ENCODE measurements at regions not wholly inside any gene's neighbourhood (a gene's known extent, or its start where the extent isn't known, plus 50 kb on each side); places are given as distances from the start of the nearest gene placed in this dataset.
"Not testable (repeated sequence)": the region's sequence is repeated elsewhere in the genome, so short reads cannot be mapped to it uniquely, and the experiment has no call there.

DNA sequence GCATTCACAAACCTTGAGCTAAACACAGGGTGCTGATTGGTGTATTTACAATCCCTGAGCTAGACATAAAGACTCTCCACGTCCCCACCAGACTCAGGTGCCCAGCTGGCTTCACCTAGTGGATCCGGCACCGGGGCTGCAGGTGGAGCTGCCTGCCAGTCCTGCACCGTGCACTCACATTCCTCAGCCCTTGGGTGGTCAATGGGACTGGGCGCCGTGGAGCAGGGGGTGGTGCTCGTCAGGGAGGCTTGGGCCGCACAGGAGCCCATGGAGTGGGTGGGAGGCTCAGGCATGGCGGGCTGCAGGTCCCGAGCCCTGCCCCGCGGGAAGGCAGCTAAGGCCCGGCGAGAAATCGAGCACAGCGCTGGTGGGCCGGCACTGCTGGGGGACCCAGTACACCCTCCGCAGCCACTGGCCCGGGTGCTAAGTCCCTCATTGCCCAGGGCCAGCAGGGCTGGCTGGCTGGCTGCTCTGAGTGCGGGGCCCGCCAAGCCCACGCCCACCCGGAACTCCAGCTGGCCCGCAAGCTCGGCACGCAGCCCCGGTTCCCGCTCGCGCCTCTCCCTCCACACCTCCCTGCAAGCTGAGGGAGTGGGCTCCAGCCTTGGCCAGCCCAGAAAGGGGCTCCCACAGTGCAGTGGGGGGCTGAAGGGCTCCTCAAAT lies 622.2 kb upstream of the ADGRL2 start:
- DNase-seq (ENCODE audit: low spot score); H3K4me3 Mint-ChIP-seq (ENCODE audit: low read depth); H3K4me1 Mint-ChIP-seq (ENCODE audit: low read depth); intact Hi-C loops (cut with micrococcal nuclease); H3K27ac Mint-ChIP-seq; H3K27me3 Mint-ChIP-seq (ENCODE audit: low read depth); H3K36me3 Mint-ChIP-seq (ENCODE audit: low read depth): not testable (repeated sequence)
- H3K9me3 Mint-ChIP-seq = peaks cover 18% of the 10 kb centered on the region

DNA sequence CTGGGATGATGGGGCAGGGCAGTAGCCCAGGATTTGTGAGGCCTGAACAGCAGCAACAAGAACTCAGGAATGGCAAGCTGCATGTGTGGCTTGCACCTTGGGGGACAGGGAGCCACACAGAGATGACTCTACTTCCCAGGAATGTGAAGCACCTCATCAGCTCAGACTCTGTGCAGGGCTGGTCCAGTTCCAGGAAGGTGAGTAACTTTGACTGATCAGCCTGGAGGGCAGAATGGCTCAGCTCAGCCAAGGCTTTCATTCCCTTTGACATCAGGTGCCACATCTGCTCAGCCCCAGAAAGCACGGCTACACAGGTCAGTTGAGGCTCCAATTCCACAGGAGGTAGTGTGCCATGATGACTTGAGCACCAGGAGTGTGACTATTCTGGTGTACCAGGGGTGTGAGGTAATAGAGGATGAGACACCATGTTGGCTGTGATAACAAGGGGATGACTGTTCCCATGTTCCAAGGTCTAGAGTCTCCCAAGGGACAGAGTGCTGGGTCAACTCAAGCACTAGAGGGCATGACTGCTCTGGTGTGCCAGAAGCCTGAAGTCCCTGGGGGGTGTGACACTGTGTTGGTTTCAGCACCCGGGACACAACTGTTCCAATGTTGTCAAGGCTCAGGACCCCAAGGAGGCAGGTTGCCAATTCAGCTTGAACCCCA lies 625.8 kb upstream of the ADGRL2 start:
- Mint-ChIP-seq H3K27ac (no peak overlapping the region), H3K36me3 (ENCODE audit: low read depth) (no peaks in the 10 kb centered on the region), H3K4me1 (ENCODE audit: low read depth) (no peaks in the 10 kb centered on the region), H3K9me3 (peaks cover 31% of the 10 kb centered on the region), H3K4me3 (ENCODE audit: low read depth) (no peak overlapping the region), H3K27me3 (ENCODE audit: low read depth) (no peaks in the 10 kb centered on the region)
- no peak for DNase-seq (ENCODE audit: low spot score)
- intact Hi-C loops (cut with micrococcal nuclease) = no loop called here

DNA sequence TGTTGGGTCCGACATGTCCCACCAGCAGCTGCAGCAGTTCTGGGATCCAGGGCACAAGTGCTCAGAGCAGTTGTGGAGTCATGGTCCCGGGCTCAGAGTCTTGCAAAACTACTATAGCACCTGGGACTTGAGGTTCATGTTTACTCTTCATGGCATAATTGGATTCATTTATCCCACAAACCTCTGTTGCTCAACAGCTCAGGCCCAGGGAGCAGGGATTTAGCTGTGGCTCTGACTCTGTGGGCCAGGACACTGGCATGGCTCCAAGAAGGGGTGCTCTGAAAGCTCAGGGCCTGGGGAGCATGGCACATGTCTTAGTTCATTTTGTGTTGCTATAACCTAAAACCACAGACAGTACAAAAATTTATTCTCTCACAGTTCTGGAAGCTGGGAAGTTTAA lies 626.7 kb upstream of the ADGRL2 start:
- Mint-ChIP-seq H3K27me3 (ENCODE audit: low read depth) (no peaks in the 10 kb centered on the region), H3K36me3 (ENCODE audit: low read depth) (no peaks in the 10 kb centered on the region), H3K27ac (no peak overlapping the region), H3K9me3 (peaks cover 39% of the 10 kb centered on the region), H3K4me1 (ENCODE audit: low read depth) (no peaks in the 10 kb centered on the region), H3K4me3 (ENCODE audit: low read depth) (no peak overlapping the region)
- intact Hi-C loops (cut with micrococcal nuclease) = no loop called here
- no peak for DNase-seq (ENCODE audit: low spot score)

DNA sequence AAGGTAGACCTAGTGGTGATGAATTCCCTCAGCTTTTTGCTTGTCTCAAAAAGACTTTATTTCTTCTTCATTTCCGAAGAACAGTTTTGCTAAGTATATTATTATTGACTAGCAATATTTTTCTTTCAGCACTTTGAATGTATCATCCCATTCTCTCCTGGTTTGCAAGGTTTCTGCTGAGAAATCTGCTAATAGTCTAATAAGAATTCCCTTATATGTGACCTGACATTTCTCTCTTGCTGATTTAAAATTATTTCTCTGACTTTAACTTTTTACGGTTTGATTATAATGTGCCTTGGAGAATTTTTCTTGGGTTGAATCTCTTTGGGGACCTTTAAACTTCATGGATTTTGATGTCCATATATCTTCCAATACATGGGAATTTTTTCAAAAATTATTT lies 628.3 kb upstream of the ADGRL2 start:
- intact Hi-C loops (cut with micrococcal nuclease) = no loop called here
- no peak for DNase-seq (ENCODE audit: low spot score)
- Mint-ChIP-seq H3K9me3 (peaks cover 37% of the 10 kb centered on the region), H3K36me3 (ENCODE audit: low read depth) (no peaks in the 10 kb centered on the region), H3K27me3 (ENCODE audit: low read depth) (no peaks in the 10 kb centered on the region), H3K4me3 (ENCODE audit: low read depth) (no peak overlapping the region), H3K27ac (no peak overlapping the region), H3K4me1 (ENCODE audit: low read depth) (no peaks in the 10 kb centered on the region)

DNA sequence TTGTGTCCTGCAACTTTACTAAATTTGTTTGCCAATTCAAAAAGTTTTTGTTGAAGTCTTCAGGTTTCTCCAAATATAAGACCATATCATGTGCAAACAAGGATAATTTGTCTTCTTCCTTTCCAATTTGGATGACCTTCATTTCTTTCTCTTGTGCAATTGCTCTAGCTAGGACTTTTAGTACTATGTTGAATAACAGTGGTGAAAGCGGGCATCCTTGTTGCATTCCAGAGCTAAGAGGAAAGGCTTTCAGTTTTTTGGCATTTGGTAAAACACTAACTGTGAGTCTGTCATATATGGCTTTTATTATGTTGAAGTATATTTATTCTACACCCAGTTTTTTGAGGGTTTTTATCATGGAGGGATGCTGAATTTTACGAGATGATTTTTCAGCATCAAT lies 630.0 kb upstream of the ADGRL2 start:
- no peak overlapping the region for H3K27ac Mint-ChIP-seq
- no peaks in the 10 kb centered on the region for H3K27me3 Mint-ChIP-seq (ENCODE audit: low read depth)
- no peak for DNase-seq (ENCODE audit: low spot score)
- no peak overlapping the region for H3K4me3 Mint-ChIP-seq (ENCODE audit: low read depth)
- H3K4me1 Mint-ChIP-seq (ENCODE audit: low read depth) = no peaks in the 10 kb centered on the region
- peaks cover 34% of the 10 kb centered on the region for H3K9me3 Mint-ChIP-seq
- H3K36me3 Mint-ChIP-seq (ENCODE audit: low read depth) = no peaks in the 10 kb centered on the region
- intact Hi-C loops (cut with micrococcal nuclease) = no loop called here

DNA sequence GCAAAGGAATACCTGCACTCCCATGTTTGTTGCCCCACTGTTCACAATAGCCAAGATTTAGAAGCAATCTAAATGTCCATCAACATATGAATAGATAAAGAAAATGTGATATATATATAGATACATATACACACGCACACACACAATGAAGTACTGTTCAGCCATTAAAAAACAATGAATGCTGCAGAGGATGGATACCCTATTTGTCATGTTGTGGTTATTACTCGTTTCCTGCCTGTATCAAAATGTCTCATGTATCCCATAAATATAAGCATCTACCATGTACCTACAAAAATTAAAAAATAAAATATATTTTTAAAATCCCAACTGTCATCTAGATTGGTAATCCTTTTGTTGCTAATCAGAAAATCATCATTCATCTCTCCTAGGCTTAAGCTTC lies 634.8 kb upstream of the ADGRL2 start:
- H3K36me3 Mint-ChIP-seq (ENCODE audit: low read depth) = no peaks in the 10 kb centered on the region
- no peaks in the 10 kb centered on the region for H3K27me3 Mint-ChIP-seq (ENCODE audit: low read depth)
- DNase-seq (ENCODE audit: low spot score) = no peak
- H3K4me1 Mint-ChIP-seq (ENCODE audit: low read depth) = no peaks in the 10 kb centered on the region
- peaks cover 30% of the 10 kb centered on the region for H3K9me3 Mint-ChIP-seq
- no peak overlapping the region for H3K4me3 Mint-ChIP-seq (ENCODE audit: low read depth)
- H3K27ac Mint-ChIP-seq = no peak overlapping the region
- intact Hi-C loops (cut with micrococcal nuclease) = no loop called here

DNA sequence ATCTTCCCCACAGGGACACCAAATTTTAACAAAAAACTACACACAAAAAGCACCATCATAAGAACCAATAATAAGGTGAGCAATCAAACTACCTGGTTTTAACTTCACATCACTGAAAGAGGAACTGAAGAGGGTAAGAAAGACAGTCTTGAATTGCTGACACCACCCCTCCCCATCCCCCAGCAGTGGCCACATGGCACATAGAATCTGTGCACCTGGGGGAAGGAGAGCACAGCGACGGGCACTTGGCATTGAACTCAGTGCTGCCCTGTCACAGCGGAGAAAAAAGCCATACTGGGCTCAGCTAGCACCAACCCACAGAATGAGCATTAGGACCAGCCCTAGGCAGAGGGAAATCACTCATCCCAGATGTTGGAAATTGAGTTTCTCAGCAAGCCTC lies 640.0 kb upstream of the ADGRL2 start:
- H3K36me3 Mint-ChIP-seq (ENCODE audit: low read depth) = no peaks in the 10 kb centered on the region
- H3K27ac Mint-ChIP-seq = no peak overlapping the region
- H3K9me3 Mint-ChIP-seq = peaks cover 26% of the 10 kb centered on the region
- no peaks in the 10 kb centered on the region for H3K27me3 Mint-ChIP-seq (ENCODE audit: low read depth)
- no peak for DNase-seq (ENCODE audit: low spot score)
- H3K4me1 Mint-ChIP-seq (ENCODE audit: low read depth) = no peaks in the 10 kb centered on the region
- intact Hi-C loops (cut with micrococcal nuclease) = no loop called here
- no peak overlapping the region for H3K4me3 Mint-ChIP-seq (ENCODE audit: low read depth)

DNA sequence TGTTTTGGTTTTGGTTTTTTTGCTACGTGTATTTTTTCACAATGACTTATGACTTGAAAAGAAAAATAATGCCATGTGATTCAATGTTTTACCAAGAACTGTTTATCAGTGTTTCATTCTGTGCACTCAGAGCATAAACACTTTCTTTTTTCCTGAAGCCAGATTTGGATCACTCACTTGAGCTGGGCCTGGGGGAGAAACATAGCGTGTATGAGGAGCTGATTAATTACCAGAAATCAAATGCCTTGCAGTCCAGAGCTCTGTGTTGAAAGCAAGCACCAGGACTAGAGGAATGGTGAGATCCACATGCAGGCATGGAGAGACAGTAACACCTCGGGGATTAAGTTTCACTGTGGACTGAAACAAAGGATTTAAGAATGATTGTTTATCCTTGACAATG lies 642.1 kb upstream of the ADGRL2 start:
- no peak overlapping the region for H3K27ac Mint-ChIP-seq
- no peaks in the 10 kb centered on the region for H3K27me3 Mint-ChIP-seq (ENCODE audit: low read depth)
- no peak overlapping the region for H3K4me3 Mint-ChIP-seq (ENCODE audit: low read depth)
- H3K4me1 Mint-ChIP-seq (ENCODE audit: low read depth) = no peaks in the 10 kb centered on the region
- no peaks in the 10 kb centered on the region for H3K36me3 Mint-ChIP-seq (ENCODE audit: low read depth)
- DNase-seq (ENCODE audit: low spot score) = no peak
- peaks cover 29% of the 10 kb centered on the region for H3K9me3 Mint-ChIP-seq
- intact Hi-C loops (cut with micrococcal nuclease) = no loop called here

DNA sequence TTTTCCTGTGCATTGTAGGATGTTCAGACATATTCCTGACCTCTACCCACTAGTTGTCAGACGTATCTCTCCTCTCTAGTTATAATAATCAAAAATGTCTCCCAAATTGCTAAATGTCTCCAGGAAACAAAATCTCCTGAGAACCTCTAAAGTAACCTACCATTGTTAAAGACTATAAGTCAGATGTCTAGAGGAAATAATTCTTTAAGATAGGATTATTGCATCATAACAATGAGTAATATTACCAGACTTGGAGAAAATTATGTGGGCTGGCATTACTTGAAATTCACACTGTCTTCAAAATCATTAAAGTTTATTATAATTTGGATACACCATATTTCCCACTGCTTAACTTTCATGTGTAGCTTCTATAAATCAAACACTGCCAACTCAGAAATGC lies 643.0 kb upstream of the ADGRL2 start:
- Mint-ChIP-seq H3K27me3 (ENCODE audit: low read depth) (no peaks in the 10 kb centered on the region), H3K36me3 (ENCODE audit: low read depth) (no peaks in the 10 kb centered on the region), H3K9me3 (peaks cover 26% of the 10 kb centered on the region), H3K4me1 (ENCODE audit: low read depth) (no peaks in the 10 kb centered on the region), H3K4me3 (ENCODE audit: low read depth) (no peak overlapping the region), H3K27ac (no peak overlapping the region)
- intact Hi-C loops (cut with micrococcal nuclease) = no loop called here
- no peak for DNase-seq (ENCODE audit: low spot score)

DNA sequence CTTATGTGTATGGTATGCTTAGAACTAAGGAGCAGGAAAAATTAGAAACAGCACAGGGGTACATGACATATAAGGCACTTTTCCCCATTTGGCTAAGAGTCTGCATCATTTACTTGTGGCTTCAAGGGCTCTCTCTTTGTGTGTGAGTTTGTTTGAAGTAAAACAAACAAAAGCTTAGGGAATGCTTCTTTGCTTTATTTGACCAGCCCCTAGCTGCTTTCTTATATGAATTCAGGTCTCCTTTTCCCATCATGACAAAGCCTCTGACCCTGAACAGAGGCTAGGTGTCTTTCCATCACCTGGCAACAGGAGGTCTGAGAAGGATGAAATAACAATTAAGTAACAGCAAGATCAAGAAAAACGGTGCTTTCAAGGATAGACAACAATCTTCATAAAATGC lies 643.8 kb upstream of the ADGRL2 start:
- H3K27ac Mint-ChIP-seq = no peak overlapping the region
- no peaks in the 10 kb centered on the region for H3K36me3 Mint-ChIP-seq (ENCODE audit: low read depth)
- no peaks in the 10 kb centered on the region for H3K27me3 Mint-ChIP-seq (ENCODE audit: low read depth)
- no peak overlapping the region for H3K4me3 Mint-ChIP-seq (ENCODE audit: low read depth)
- H3K9me3 Mint-ChIP-seq = peaks cover 24% of the 10 kb centered on the region
- intact Hi-C loops (cut with micrococcal nuclease) = no loop called here
- no peaks in the 10 kb centered on the region for H3K4me1 Mint-ChIP-seq (ENCODE audit: low read depth)
- no peak for DNase-seq (ENCODE audit: low spot score)

DNA sequence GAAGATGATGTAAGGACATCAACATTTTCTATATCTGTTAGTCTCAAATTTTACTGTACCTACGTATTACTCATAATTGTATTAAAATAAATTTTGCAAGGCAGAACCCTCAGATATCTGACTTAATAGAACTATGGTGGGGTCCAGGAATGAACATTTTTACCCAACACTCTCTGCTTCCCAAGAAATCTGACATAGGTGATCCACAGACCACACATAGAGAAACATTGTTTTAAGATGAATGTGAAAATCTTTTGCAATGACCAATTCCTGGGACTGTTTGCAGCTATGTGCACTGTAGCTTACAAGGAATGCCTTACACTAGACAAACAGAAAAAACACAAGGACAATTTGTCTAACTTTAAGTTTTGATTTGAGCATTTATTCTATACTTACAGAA lies 645.6 kb upstream of the ADGRL2 start:
- Mint-ChIP-seq H3K27me3 (ENCODE audit: low read depth) (no peaks in the 10 kb centered on the region), H3K36me3 (ENCODE audit: low read depth) (no peaks in the 10 kb centered on the region), H3K9me3 (peaks cover 20% of the 10 kb centered on the region), H3K4me3 (ENCODE audit: low read depth) (no peak overlapping the region), H3K4me1 (ENCODE audit: low read depth) (no peaks in the 10 kb centered on the region), H3K27ac (no peak overlapping the region)
- intact Hi-C loops (cut with micrococcal nuclease) = no loop called here
- no peak for DNase-seq (ENCODE audit: low spot score)

DNA sequence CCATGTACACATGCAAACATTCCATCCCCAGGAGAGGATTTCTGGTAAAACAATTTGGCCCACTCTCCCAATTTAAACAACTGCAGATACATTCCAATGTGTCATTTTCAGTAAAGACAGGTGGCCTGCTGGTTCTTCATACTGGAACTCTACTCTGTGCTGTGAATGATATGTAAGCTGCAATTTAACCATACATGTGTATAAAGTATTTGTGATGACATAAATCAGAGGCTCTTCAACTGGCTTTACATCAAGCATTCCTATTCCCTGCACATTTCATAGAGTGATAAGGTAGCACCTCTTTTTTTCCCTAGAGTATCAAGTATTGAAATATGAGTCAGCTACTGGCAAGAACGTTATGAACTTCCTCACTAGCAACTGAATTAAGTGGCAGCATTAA lies 649.5 kb upstream of the ADGRL2 start:
- H3K9me3 Mint-ChIP-seq = peaks cover 15% of the 10 kb centered on the region
- no peaks in the 10 kb centered on the region for H3K27me3 Mint-ChIP-seq (ENCODE audit: low read depth)
- H3K27ac Mint-ChIP-seq = no peak overlapping the region
- DNase-seq (ENCODE audit: low spot score) = no peak
- H3K4me1 Mint-ChIP-seq (ENCODE audit: low read depth) = no peaks in the 10 kb centered on the region
- H3K36me3 Mint-ChIP-seq (ENCODE audit: low read depth) = no peaks in the 10 kb centered on the region
- no peak overlapping the region for H3K4me3 Mint-ChIP-seq (ENCODE audit: low read depth)
- intact Hi-C loops (cut with micrococcal nuclease) = no loop called here

DNA sequence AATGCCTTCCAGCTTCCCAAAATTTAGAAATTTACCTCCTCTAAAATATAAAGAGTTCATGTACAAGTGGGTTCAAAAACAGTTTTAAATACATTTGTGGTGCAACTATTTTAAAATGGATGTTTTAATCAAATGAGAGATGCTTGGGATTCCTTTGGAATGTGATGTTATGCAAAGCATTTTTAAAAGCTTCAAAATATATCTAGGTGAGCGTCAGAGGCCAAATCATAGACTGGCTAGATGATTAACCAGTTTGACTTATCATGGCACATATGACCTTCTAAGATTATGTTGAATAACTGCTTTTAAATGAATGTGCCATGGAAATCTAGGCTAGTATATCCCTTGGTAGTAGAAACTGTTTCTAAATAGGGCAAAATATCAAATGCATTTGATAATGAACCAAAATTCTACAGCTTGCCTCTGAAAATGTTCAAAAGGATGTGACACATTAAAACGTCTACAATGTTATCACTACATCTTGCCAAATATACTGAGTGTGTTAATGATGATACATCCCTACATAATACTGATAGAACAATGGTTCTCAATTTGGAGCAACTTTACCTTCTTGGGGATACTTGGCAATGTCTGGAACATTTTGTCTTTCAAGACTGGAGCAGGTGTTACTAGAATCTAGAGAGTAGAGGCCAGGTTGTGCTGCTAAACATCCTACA lies 650.9 kb upstream of the ADGRL2 start:
- peaks cover 15% of the 10 kb centered on the region for H3K9me3 Mint-ChIP-seq
- no peaks in the 10 kb centered on the region for H3K27me3 Mint-ChIP-seq (ENCODE audit: low read depth)
- H3K27ac Mint-ChIP-seq = no peak overlapping the region
- intact Hi-C loops (cut with micrococcal nuclease) = no loop called here
- no peaks in the 10 kb centered on the region for H3K4me1 Mint-ChIP-seq (ENCODE audit: low read depth)
- H3K36me3 Mint-ChIP-seq (ENCODE audit: low read depth) = no peaks in the 10 kb centered on the region
- DNase-seq (ENCODE audit: low spot score) = no peak
- H3K4me3 Mint-ChIP-seq (ENCODE audit: low read depth) = no peak overlapping the region

Measured in activated T-helper 2 cell treated with anti-CD3 and anti-CD28 coated beads, Interferon-gamma antibody, Interleukin-2, Interleukin-4, amounts not matched to agents 10 μg/mL and 5 μg/mL and 100 μg/mL, durations not matched to agents 14 hours and 24 hours and 36 hours (primary cell).